T-helper 17 cell (primary cell): ENCODE measurements at regions not wholly inside any gene's neighbourhood (a gene's known extent, or its start where the extent isn't known, plus 50 kb on each side); places are given as distances from the start of the nearest gene placed in this dataset.

ENCODE experiments used
- ATAC-seq: fragments of 150-1000 bp; cut with Tn5 transposase; 2 replicates; pipeline ENCODE4 v1.10.0; 2021; ENCODE audit warnings: mild to moderate bottlenecking, moderate library complexity
- DNase-seq, 3 donors: peaks; one replicate each; pipeline versions ENCODE4 v3.0.0 to v3.0.0-alpha.2; 2020 to 2021
- H3K9me3 ChIP-seq: one replicate; pipeline ENCODE4 v1.7.0; 2013; ENCODE audit warnings: low read length, mild to moderate bottlenecking; ENCODE audit not compliant: control insufficient read depth, poor library complexity, severe bottlenecking
- H3K27ac Mint-ChIP-seq: one replicate; pipeline ENCODE4 v1.8.0; 2022; ENCODE audit warnings: mild to moderate bottlenecking, moderate library complexity, mixed read lengths
- H3K27me3 Mint-ChIP-seq: one replicate; pipeline ENCODE4 v1.8.0; 2022; ENCODE audit warnings: mixed read lengths
- H3K36me3 Mint-ChIP-seq: one replicate; pipeline ENCODE4 v1.8.0; 2022; ENCODE audit warnings: low read depth, mixed read lengths
- H3K4me1 Mint-ChIP-seq: one replicate; pipeline ENCODE4 v1.8.0; 2022; ENCODE audit warnings: mild to moderate bottlenecking, mixed read lengths
- H3K4me3 Mint-ChIP-seq: one replicate; pipeline ENCODE4 v1.8.0; 2022; ENCODE audit warnings: mild to moderate bottlenecking, moderate library complexity, mixed read lengths

DNA sequence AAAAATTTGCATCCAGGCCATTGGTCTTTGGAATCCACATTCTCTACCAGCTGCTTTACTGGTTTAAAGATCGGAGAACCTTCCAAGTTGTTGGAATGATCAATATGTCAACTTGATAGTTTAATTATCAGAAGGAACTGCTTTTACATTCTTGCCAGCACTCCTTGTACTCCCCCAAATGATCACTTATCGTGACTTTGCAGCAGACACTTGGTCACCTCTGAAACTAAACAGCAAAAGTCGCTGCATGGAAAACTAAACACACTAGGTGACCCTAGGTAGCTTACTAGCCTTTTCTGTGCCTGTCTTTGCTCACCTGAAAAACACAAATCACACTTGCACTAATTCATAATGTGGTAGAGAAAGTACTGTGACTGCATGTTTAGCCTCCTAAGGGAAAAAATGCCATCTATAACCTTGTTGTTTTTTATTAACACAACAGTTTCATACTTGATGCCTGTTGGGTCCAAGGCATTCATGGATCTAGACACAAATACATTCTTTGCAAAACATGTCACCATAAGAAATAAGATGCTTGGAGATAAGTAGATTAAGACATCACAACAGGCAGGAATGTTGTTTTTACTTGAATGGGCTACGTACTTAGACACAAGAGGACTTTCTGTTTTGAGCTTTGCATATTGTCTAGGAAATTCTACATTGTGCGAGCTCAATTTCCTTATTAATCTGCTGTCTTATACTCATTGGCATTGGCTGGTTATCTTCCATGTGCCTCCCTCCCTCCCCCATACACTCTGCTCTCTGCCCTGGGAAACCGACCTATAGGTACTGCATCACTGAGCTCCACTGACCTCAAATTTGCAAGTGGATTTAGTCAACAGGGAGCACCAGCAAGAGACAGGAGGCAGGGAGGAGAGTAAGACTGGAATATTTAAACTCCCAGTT is 219.1 kb upstream of the STK17B start:
- ATAC-seq (no peak), DNase-seq (no peak)
- Mint-ChIP-seq H3K36me3 (no peaks in the 10 kb centered on the region), H3K27me3 (peaks cover 6% of the 10 kb centered on the region), H3K4me1 (no peaks in the 10 kb centered on the region), H3K4me3 (no peak overlapping the region), H3K27ac (no peak overlapping the region)
- no peaks in the 10 kb centered on the region for H3K9me3 ChIP-seq

DNA sequence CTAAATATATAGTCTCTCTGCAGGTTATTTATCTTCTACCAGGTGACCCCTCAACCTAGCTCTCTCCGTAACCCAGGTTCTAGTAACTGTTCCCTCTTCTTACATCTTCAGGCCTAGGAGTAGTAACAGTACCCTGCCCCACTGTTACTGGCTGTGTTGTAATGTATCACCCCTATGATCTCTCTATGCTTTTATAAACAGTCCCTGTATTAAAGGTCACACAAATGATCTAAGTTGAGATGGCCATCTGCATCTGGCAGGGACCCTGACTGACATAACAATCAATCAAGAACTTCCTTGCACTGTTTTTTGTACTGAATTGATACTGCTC is 219.7 kb upstream of the STK17B start:
- no peaks in the 10 kb centered on the region for H3K9me3 ChIP-seq
- Mint-ChIP-seq H3K27ac (no peak overlapping the region), H3K27me3 (peaks cover 6% of the 10 kb centered on the region), H3K4me3 (no peak overlapping the region), H3K36me3 (no peaks in the 10 kb centered on the region), H3K4me1 (no peaks in the 10 kb centered on the region)
- DNase-seq (no peak), ATAC-seq (no peak)

DNA sequence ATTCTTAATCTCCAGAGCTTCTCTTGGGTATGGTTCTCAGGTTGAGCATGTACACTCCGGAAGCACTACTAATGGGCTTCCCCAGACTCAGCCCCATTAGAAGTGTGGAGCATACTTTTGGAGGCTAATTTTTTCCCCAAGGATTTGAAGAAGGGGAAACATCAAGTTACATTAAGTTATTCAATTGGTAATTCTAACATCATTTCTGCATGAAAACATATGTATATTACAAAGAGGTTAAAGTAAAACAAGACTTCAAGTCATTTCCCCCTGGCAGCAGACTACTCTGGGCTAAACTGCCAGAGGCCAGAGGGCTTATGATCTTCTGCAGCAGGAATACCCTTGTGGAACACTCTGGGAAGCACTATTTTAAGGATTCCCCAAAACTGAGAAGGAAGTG is 227.7 kb upstream of the STK17B start:
- Mint-ChIP-seq H3K27me3 (no peaks in the 10 kb centered on the region), H3K4me3 (no peak overlapping the region), H3K27ac (no peak overlapping the region), H3K36me3 (no peaks in the 10 kb centered on the region), H3K4me1 (no peaks in the 10 kb centered on the region)
- no peak for ATAC-seq
- DNase-seq = no peak
- H3K9me3 ChIP-seq = no peaks in the 10 kb centered on the region

DNA sequence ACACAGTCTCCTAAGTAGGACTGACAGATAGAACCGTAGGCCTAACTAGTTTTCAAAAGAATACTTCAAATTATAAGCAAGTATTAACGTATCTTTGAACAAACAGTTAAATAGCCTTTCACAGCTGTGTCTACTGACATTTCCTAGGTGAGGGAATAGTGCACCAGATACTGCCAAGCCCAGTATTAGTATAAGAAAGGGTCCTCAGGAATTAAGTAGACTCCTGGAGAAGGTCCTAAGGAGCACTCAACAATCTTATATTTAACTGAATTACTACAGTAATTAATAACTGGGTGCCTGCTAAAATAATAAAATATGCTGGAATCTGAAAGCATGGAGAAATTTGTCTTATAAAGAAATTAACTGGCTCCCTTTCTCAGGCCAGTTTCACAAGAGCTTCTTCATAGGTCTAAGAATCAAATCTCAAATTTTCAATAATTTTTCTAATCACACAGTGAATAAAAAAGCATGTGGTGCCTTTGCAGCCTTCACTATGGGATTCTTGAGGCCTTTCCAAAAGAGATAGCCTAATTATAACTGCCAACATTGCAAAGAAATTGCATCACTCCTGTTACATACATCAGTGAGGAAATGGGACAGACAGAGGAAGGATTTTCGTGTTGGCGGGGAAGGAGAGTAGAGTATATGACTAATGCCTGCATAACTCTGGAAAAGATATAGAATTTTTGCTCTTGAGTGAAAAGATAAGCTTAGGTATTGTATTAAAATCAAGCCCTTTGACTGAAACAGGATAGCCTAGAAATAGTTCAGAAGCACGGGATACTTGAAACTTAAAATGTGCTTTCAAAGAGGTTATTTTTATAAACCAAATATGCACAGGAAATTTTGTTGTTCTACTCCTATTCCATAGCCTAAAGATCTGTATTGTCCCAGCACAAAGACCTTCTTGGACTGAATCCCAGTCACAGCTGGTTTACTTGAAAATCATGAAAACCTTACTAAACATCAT is 228.6 kb upstream of the STK17B start:
- no peak for DNase-seq
- no peak overlapping the region for H3K27ac Mint-ChIP-seq
- no peaks in the 10 kb centered on the region for H3K36me3 Mint-ChIP-seq
- no peaks in the 10 kb centered on the region for H3K4me1 Mint-ChIP-seq
- no peaks in the 10 kb centered on the region for H3K9me3 ChIP-seq
- no peaks in the 10 kb centered on the region for H3K27me3 Mint-ChIP-seq
- ATAC-seq = no peak
- H3K4me3 Mint-ChIP-seq = no peak overlapping the region

DNA sequence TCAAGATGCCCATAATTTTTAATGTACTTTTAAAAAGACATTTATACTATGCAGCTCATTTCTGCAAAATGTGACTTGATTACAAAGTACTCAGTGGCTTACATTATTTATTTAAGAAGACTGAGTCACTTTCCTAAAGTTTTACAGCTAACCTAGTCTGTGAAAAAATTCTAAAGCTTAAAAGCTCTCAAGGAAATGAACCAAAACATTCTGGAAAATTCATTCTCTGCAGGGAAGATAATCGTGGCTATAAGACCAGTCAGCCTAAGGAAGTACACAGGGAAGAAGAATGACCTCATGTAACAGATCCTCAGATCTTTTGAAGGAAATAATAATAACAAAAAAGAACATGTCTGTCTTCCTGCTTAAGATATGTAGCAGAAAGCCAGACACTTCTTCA is 232.1 kb upstream of the STK17B start:
- no peaks in the 10 kb centered on the region for H3K36me3 Mint-ChIP-seq
- H3K27me3 Mint-ChIP-seq = peaks cover 7% of the 10 kb centered on the region
- H3K9me3 ChIP-seq = no peaks in the 10 kb centered on the region
- ATAC-seq (no peak), DNase-seq (no peak)
- H3K27ac Mint-ChIP-seq = no peak overlapping the region
- no peak overlapping the region for H3K4me3 Mint-ChIP-seq
- H3K4me1 Mint-ChIP-seq = no peaks in the 10 kb centered on the region

DNA sequence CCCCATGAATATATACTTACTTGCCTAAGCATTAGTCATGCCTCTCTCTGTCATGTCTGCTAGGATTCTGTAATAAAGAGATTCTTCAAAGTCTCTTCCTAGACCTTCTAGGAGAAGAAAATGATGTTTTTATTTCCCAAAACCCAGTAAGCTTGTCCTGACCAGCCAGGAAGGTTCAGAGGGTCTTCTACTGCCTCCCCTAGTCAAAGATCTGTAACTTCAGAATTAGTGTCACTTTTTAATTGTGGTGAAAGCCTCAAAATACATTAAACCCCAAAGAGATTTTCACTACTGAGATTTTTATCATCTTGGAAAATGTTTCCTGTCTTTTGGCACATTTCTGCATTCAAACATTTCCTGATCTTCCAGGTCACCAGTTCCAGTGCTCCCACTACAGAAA is 232.9 kb upstream of the STK17B start:
- H3K36me3 Mint-ChIP-seq = no peaks in the 10 kb centered on the region
- H3K4me1 Mint-ChIP-seq = no peaks in the 10 kb centered on the region
- H3K27me3 Mint-ChIP-seq = peaks cover 10% of the 10 kb centered on the region
- H3K9me3 ChIP-seq = no peaks in the 10 kb centered on the region
- H3K27ac Mint-ChIP-seq = no peak overlapping the region
- DNase-seq = no peak
- no peak overlapping the region for H3K4me3 Mint-ChIP-seq
- no peak for ATAC-seq

DNA sequence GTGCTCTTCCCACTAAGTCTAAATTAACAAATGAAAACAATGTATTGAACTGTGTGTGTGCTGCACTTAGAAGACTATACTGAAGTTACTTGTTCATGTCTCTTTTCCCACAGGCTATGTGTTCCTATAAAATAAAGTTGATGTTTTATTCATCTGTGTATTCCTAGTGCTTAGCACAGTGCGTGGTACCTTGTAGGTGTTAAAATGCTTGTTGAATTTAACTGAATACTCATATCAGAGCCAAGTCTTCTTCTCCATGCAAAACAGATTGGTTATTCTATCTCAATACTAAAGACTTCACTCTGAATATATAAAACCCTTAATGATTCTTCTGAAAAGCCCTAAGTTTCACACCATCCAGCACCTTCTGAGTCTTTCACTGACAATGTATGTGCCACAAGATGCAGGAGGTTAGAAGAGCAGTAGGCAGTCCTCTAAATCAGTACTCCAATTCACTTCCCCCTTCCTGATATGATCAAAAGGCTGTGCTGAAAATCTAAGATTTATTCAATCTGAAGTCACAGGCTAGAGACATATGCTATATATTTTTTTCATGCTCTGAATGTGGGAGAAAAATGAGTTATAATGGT is 231.7 kb upstream of the CCDC150 start:
- no peak for ATAC-seq

DNA sequence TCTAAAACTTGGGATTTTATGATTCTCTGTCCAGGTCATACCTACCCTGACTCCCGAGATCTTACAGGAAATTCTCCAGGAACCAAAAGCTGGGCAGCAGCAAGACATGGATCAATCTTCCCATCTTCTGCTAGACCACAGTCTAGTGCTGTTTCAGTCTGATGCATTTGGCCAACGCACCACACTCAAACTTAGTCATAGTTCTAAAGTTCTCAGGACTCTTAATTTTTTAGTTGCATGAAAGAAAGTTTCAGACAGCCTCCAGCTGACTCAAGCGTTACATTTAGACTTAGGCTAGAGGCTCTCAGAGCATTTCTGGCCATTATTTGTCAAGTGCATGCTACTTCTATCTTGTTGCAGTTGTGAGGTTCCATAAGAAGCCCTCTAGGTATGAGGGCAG is 230.1 kb upstream of the CCDC150 start:
- no peak for ATAC-seq
- DNase-seq = no peak
- Mint-ChIP-seq H3K4me3 (no peak overlapping the region), H3K36me3 (no peaks in the 10 kb centered on the region), H3K4me1 (no peaks in the 10 kb centered on the region), H3K27ac (no peak overlapping the region), H3K27me3 (peaks cover 31% of the 10 kb centered on the region)
- no peaks in the 10 kb centered on the region for H3K9me3 ChIP-seq

More for the DNA sequence above, 231.7 kb upstream of the CCDC150 start:
- no peaks in the 10 kb centered on the region for H3K36me3 Mint-ChIP-seq
- no peak overlapping the region for H3K4me3 Mint-ChIP-seq
- no peaks in the 10 kb centered on the region for H3K9me3 ChIP-seq
- H3K27ac Mint-ChIP-seq = no peak overlapping the region
- no peaks in the 10 kb centered on the region for H3K4me1 Mint-ChIP-seq
- DNase-seq = no peak
- peaks cover 31% of the 10 kb centered on the region for H3K27me3 Mint-ChIP-seq

DNA sequence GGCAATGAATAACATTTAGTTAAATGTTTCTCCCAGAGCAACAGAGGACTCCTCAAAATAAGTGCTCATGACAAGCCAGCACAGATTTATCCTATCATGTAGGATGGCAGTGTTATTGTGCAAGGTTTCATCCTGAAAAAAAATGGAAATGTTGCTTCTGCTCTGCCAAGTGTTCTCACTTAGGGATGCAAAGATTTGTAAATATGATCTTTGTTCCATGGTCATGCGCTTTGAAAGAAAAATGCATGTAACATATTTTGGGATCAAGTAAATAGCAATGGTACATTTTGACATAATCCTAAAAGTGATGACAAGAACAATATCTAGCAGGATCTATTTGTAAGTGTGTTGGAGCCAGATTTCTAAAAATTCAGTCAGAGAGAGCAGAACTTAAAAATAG is 229.5 kb upstream of the CCDC150 start:
- ATAC-seq (no peak), DNase-seq (no peak)
- H3K9me3 ChIP-seq = no peaks in the 10 kb centered on the region
- Mint-ChIP-seq H3K4me3 (no peak overlapping the region), H3K4me1 (peaks cover under 1% of the 10 kb centered on the region), H3K36me3 (no peaks in the 10 kb centered on the region), H3K27ac (no peak overlapping the region), H3K27me3 (peaks cover 31% of the 10 kb centered on the region)

DNA sequence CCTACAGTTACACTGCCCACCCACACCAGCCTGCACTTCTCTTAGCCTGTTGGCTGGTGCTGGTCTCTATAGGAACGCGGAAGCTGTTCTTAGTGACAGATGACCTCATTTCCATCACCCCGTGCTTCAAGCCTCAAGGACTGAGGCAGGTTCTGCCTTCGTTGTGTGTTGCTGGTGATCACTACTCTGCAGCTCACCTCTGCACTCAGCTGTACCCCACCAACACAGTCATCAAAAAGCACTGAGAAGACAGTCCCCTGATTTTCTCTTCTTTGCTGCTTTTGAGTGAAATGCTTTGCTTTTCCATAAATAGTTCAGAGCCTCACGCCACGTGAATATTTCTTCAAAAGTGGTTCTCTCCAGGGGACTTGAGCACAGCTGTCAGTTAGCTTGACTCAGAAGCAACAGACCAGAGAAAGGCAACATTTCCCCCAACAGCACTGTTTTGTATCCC is 225.7 kb upstream of the CCDC150 start:
- Mint-ChIP-seq H3K27me3 (peaks cover 27% of the 10 kb centered on the region), H3K36me3 (no peaks in the 10 kb centered on the region), H3K4me1 (peaks cover 7% of the 10 kb centered on the region), H3K27ac (peak overlapping the region; percentile 67), H3K4me3 (no peak overlapping the region)
- ATAC-seq (peak; percentile 36), DNase-seq (no peak)
- H3K9me3 ChIP-seq = no peaks in the 10 kb centered on the region

DNA sequence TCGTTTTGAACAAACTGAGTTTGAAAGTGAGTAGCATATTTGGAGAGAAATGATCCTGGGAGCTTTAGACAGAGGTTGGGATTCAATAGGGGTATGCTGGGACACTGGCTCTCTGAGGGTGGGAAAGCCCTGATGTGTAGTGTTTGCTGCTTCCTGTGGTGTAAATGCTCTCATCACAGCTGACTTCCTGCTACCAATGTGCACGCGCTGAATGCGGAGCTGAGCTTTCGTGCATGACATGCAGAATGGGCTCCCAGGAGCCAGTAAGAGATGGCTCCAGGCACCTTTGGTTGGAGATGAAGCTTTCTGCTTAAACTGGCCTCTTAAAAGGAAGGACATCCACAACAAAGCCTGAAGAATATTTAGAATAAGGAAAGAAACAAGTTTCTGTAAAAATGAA is 224.1 kb upstream of the CCDC150 start:
- DNase-seq = no peak
- no peaks in the 10 kb centered on the region for H3K9me3 ChIP-seq
- peaks cover 7% of the 10 kb centered on the region for H3K4me1 Mint-ChIP-seq
- peaks cover 26% of the 10 kb centered on the region for H3K27me3 Mint-ChIP-seq
- peaks cover 2% of the 10 kb centered on the region for H3K36me3 Mint-ChIP-seq
- H3K27ac Mint-ChIP-seq = no peak overlapping the region
- ATAC-seq = peak; percentile 65
- peak overlapping the region; percentile 76 for H3K4me3 Mint-ChIP-seq

DNA sequence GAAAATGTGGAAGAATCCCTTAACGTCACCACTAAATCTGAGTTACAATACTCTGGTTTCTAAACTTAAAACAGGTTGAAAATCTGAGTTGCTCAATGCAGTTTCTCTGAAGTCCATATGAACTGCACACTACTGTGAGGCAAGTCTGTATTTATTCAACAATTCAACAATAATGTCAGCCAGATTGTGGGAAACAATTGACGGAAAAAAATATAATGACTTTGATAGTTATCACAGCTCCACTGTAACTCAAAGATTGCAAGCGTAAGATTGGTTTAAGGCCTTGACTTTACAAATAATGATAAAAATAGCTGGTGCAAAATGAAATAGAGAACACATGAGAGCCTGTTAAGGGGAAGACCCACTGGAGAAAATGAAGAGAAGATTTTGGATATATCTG is 219.4 kb upstream of the CCDC150 start:
- H3K9me3 ChIP-seq = no peaks in the 10 kb centered on the region
- H3K4me1 Mint-ChIP-seq = peaks cover 5% of the 10 kb centered on the region
- H3K36me3 Mint-ChIP-seq = peaks cover 2% of the 10 kb centered on the region
- no peak overlapping the region for H3K4me3 Mint-ChIP-seq
- no peak overlapping the region for H3K27ac Mint-ChIP-seq
- H3K27me3 Mint-ChIP-seq = peaks cover 22% of the 10 kb centered on the region
- DNase-seq (no peak), ATAC-seq (no peak)

DNA sequence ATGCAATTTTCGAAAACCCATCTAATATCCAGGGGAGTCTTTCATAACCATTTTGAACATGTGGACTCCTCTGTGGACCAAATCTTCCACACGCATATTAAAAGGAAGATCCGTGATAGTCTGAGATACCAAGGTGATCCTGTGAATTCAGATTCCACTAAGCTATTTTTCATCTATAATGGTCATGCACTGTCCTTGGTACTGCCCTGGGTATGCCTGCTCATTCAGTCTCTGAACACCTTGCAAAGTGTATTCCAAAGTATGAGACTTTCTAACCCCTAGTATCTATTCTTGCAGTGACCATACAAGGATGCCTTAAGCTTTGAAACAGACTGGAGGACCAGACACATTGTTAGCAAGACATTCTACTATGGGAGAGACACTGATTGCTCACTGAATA is 217.6 kb upstream of the CCDC150 start:
- H3K4me3 Mint-ChIP-seq = no peak overlapping the region
- H3K27me3 Mint-ChIP-seq = peaks cover 26% of the 10 kb centered on the region

More for the DNA sequence above, 217.6 kb upstream of the CCDC150 start:
- Mint-ChIP-seq H3K4me1 (no peaks in the 10 kb centered on the region), H3K27ac (no peak overlapping the region), H3K36me3 (peaks cover 2% of the 10 kb centered on the region)
- no peak for DNase-seq
- no peak for ATAC-seq
- no peaks in the 10 kb centered on the region for H3K9me3 ChIP-seq
